SK-N-SH (cell line): ENCODE measurements at regions not wholly inside any gene's neighbourhood (a gene's known extent, or its start where the extent isn't known, plus 50 kb on each side); places are given as distances from the start of the nearest gene placed in this dataset.

Experiments
- CTCF ChIA-PET: fragments of 300-600, 350-600 bp; formaldehyde crosslinking; extraction: SDS; loops from one replicate; lab custom pipeline; 2021; lab: Yijun Ruan, JAX
- POLR2A ChIA-PET: fragments of 350-600 bp; sonication (Branson Sonifier 250); formaldehyde crosslinking; extraction: SDS; loops from one replicate; lab custom pipeline; 2020; ENCODE audit warnings: antibody characterized with exemption, inconsistent platforms; lab: Yijun Ruan, JAX
- DNase-seq: peaks from one replicate; pipeline ENCODE4 v3.0.0; 2012
- H2AFZ ChIP-seq: fragments of 200-600 bp; sonication (generic); 2 replicates; pipeline ENCODE4 v1.8.1; 2016; ENCODE audit warnings: antibody characterized with exemption, mild to moderate bottlenecking, low read depth
- H3F3A ChIP-seq: fragments of 200-600 bp; sonication (generic); replicated peaks from 2 replicates; pipeline ENCODE3; 2016; ENCODE audit warnings: antibody characterized with exemption, mild to moderate bottlenecking; ENCODE audit not compliant: insufficient read depth
- H3K27ac ChIP-seq, 2 experiments: fragments of 200-500 bp in 1 of 2; fragments of 200-600 bp in 1 of 2; sonication (Bioruptor generic) in 1 of 2; sonication (generic), shearing (Covaris generic) in 1 of 2; 2 replicates each; pipeline versions ENCODE4 v1.5.1 to v1.6.1; 2014 to 2016; ENCODE audit warnings: low read depth in 2 of 2, inconsistent platforms in 1 of 2, low read length in 1 of 2, mild to moderate bottlenecking in 1 of 2, mixed read lengths in 1 of 2
- H3K27me3 ChIP-seq: fragments of 200-600 bp; sonication (generic), shearing (Covaris generic); 2 replicates; pipeline ENCODE4 v1.6.1; 2016; ENCODE audit warnings: mixed run types; ENCODE audit not compliant: insufficient read depth
- H3K36me3 ChIP-seq, 2 experiments: fragments of 200-500 bp in 1 of 2; fragments of 200-600 bp in 1 of 2; sonication (Bioruptor generic) in 1 of 2; sonication (generic) in 1 of 2; replicated peaks in 1 of 2; 2 replicates each; pipeline versions ENCODE3 to v1.5.1; 2014 to 2016; ENCODE audit warnings: low read length in 1 of 2, mild to moderate bottlenecking in 1 of 2; ENCODE audit not compliant: insufficient read depth in 2 of 2, control insufficient read depth in 1 of 2
- H3K4me1 ChIP-seq, 2 experiments: fragments of 200-500 bp in 1 of 2; fragments of 200-600 bp in 1 of 2; sonication (Bioruptor generic) in 1 of 2; sonication (generic), shearing (Covaris generic) in 1 of 2; 2 replicates each; pipeline versions ENCODE4 v1.5.1 to v1.6.1; 2014 to 2016; ENCODE audit warnings: low read depth in 1 of 2, low read length in 1 of 2, mixed run types in 1 of 2; ENCODE audit not compliant: insufficient read depth in 2 of 2, control insufficient read depth in 1 of 2
- H3K4me2 ChIP-seq: fragments of 200-600 bp; sonication (generic), shearing (Covaris generic); 2 replicates; pipeline ENCODE4 v1.6.1; 2017; ENCODE audit warnings: mixed run types
- H3K4me3 ChIP-seq, 2 experiments: fragments of 200-500 bp in 1 of 2; fragments of 200-600 bp in 1 of 2; sonication (Bioruptor generic) in 1 of 2; sonication (generic), shearing (Covaris generic) in 1 of 2; 2 replicates each; pipeline versions ENCODE4 v1.5.1 to v1.8.1; 2014 to 2016; ENCODE audit warnings: low read depth in 2 of 2, inconsistent platforms in 1 of 2, low read length in 1 of 2, mild to moderate bottlenecking in 1 of 2, mixed read lengths in 1 of 2, moderate library complexity in 1 of 2
- H3K79me2 ChIP-seq: fragments of 200-600 bp; sonication (generic); 2 replicates; pipeline ENCODE4 v1.8.1; 2017; ENCODE audit warnings: mild to moderate bottlenecking; ENCODE audit not compliant: insufficient read depth
- H3K9ac ChIP-seq: fragments of 200-600 bp; sonication (generic); 2 replicates; pipeline ENCODE4 v1.6.1; 2017; ENCODE audit warnings: mixed run types
- H3K9me2 ChIP-seq: fragments of 200-600 bp; sonication (generic); 2 replicates; pipeline ENCODE4 v1.6.1; 2017; ENCODE audit warnings: mixed run types
- H3K9me3 ChIP-seq: fragments of 200-600 bp; sonication (generic); 2 replicates; pipeline ENCODE4 v1.6.1; 2017; ENCODE audit warnings: mixed run types, mild to moderate bottlenecking, moderate library complexity
- H4K20me1 ChIP-seq: fragments of 200-600 bp; sonication (generic); 2 replicates; pipeline ENCODE4 v1.6.1; 2017; ENCODE audit warnings: mild to moderate bottlenecking, mixed run types; ENCODE audit not compliant: insufficient read depth
- EP300 ChIP-seq, 2 experiments: IDR thresholded peaks; 2 replicates each; pipeline versions ENCODE4 v1.4.0 to v1.6.1; 2012; ENCODE audit warnings: borderline replicate concordance in 1 of 2, low read depth in 1 of 2, low read length in 1 of 2
- EZH2phosphoT487 ChIP-seq: fragments of 200-600 bp; sonication (generic); IDR thresholded peaks from 2 replicates; pipeline ENCODE4 v1.6.1; 2017; ENCODE audit warnings: low read depth, mixed run types, mild to moderate bottlenecking, antibody characterized with exemption, moderate library complexity, borderline replicate concordance
- GATA2 ChIP-seq: sonication (generic); formaldehyde crosslinking; IDR thresholded peaks from 2 replicates; pipeline ENCODE4 v1.5.0; 2020; ENCODE audit warnings: mild to moderate bottlenecking, missing genetic modification reagents
- JUND ChIP-seq: IDR thresholded peaks from 2 replicates; pipeline ENCODE4 v1.4.0; 2012
- MEF2A ChIP-seq: IDR thresholded peaks from 2 replicates; pipeline ENCODE4 v1.4.0; 2012; ENCODE audit warnings: low read depth, borderline replicate concordance
- PBX3 ChIP-seq: IDR thresholded peaks from 2 replicates; pipeline ENCODE4; 2012
- RAD21 ChIP-seq: IDR thresholded peaks from 2 replicates; pipeline ENCODE4 v1.6.1; 2012; ENCODE audit warnings: mild to moderate bottlenecking, low read length
- RCOR1 ChIP-seq: fragments of 150-350 bp; IDR thresholded peaks from 2 replicates; pipeline ENCODE4 v1.6.1; 2017; ENCODE audit warnings: antibody characterized with exemption, low read length
- SIN3A ChIP-seq: IDR thresholded peaks from 2 replicates; pipeline ENCODE4 v1.6.1; 2012; ENCODE audit warnings: low read depth, mild to moderate bottlenecking, low read length, moderate library complexity, borderline replicate concordance
- TAF1 ChIP-seq: IDR thresholded peaks from 2 replicates; pipeline ENCODE4 v1.6.1; 2012; ENCODE audit warnings: low read depth, mild to moderate bottlenecking, low read length, moderate library complexity, borderline replicate concordance
- TCF12 ChIP-seq: IDR thresholded peaks from 2 replicates; pipeline ENCODE4 v1.4.0; 2012
- WGBS: methylation state at CpG from one replicate; pipeline ENCODE4 v1.1.6; 2017; ENCODE audit warnings: low lambda C conversion rate; 5-methylcytosine and 5-hydroxymethylcytosine counted together
- TF ChIP-seq, protein P1 (sequence below): IDR thresholded peaks from 2 replicates; pipeline ENCODE4 v1.4.0; 2012; ENCODE audit warnings: low read depth, borderline replicate concordance
- TF ChIP-seq, protein P2 (sequence below): fragments of 200-600 bp; sonication (generic); IDR thresholded peaks from 2 replicates; pipeline ENCODE4 v1.6.1; 2017; ENCODE audit warnings: antibody characterized with exemption, mild to moderate bottlenecking, moderate library complexity

- Histone ChIP-seq H3K79me2 (no peaks in the 10 kb centered on the region), H3K4me1 (peaks cover 6 to 9% of the 10 kb centered on the region in 2 experiments; a peak in 2 of 4 replicates), H3K27ac (no peak overlapping the region), H3K9me3 (no peaks in the 10 kb centered on the region), H2AFZ (no peak overlapping the region), H3K4me2 (no peak overlapping the region), H3F3A (no peaks in the 10 kb centered on the region), H3K4me3 (no peak overlapping the region), H3K9me2 (no peaks in the 10 kb centered on the region), H3K36me3 (no peaks in the 10 kb centered on the region), H4K20me1 (no peaks in the 10 kb centered on the region), H3K9ac (no peak overlapping the region), H3K27me3 (no peaks in the 10 kb centered on the region)
- DNase-seq: no peak
- TF ChIP-seq RCOR1 (no peak), TAF1 (no peak), TCF12 (no peak), RAD21 (no peak), PBX3 (no peak), EP300 (IDR thresholded peaks at IDR 0.05; ENCODE audit: borderline replicate concordance in 1 of 2, low read depth in 1 of 2, low read length in 1 of 2) (no peak), JUND (no peak), MEF2A (no peak), SIN3A (no peak), EZH2phosphoT487 (no peak), GATA2 (no peak)
- TF ChIP-seq, protein P1, sequence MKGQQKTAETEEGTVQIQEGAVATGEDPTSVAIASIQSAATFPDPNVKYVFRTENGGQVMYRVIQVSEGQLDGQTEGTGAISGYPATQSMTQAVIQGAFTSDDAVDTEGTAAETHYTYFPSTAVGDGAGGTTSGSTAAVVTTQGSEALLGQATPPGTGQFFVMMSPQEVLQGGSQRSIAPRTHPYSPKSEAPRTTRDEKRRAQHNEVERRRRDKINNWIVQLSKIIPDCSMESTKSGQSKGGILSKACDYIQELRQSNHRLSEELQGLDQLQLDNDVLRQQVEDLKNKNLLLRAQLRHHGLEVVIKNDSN: no peak
- TF ChIP-seq, protein P2, sequence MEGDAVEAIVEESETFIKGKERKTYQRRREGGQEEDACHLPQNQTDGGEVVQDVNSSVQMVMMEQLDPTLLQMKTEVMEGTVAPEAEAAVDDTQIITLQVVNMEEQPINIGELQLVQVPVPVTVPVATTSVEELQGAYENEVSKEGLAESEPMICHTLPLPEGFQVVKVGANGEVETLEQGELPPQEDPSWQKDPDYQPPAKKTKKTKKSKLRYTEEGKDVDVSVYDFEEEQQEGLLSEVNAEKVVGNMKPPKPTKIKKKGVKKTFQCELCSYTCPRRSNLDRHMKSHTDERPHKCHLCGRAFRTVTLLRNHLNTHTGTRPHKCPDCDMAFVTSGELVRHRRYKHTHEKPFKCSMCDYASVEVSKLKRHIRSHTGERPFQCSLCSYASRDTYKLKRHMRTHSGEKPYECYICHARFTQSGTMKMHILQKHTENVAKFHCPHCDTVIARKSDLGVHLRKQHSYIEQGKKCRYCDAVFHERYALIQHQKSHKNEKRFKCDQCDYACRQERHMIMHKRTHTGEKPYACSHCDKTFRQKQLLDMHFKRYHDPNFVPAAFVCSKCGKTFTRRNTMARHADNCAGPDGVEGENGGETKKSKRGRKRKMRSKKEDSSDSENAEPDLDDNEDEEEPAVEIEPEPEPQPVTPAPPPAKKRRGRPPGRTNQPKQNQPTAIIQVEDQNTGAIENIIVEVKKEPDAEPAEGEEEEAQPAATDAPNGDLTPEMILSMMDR: no peak
- POLR2A ChIA-PET: no interaction called here
- CTCF ChIA-PET: no interaction called here
These were observed 359.3 kb upstream of the PCDH20 start for GRCh38 chr13:61774903-61775302.

DNA sequence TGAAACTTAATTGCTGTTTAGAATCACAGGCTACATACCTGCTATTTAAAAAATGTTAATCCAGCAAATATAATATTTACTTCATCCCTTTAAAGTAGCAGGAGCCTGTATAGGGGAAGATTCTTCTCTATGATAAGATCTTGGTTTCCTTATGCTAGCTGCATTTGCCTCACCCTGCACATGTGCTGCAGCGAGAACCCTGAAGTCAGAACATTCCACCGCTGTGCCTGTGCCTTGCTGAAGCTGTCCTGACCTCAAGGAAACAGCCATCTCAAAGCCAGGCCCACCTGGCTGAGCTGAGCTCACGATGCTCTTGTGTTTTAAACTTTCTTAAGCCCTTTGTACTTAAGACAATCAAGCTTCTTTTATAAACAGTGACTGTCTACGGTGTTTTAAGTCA lies 355.0 kb upstream of the PCDH20 start:
- Histone ChIP-seq H3K36me3 (no peaks in the 10 kb centered on the region), H3F3A (no peaks in the 10 kb centered on the region), H4K20me1 (no peaks in the 10 kb centered on the region), H3K4me2 (no peak overlapping the region), H3K9me2 (no peaks in the 10 kb centered on the region), H3K9me3 (no peaks in the 10 kb centered on the region), H3K79me2 (no peaks in the 10 kb centered on the region), H3K27ac (no peak overlapping the region), H3K4me1 (no peaks in the 10 kb centered on the region; a peak in 1 of 4 replicates), H3K4me3 (no peak overlapping the region), H3K9ac (no peak overlapping the region), H2AFZ (no peak overlapping the region), H3K27me3 (no peaks in the 10 kb centered on the region)
- no peak for DNase-seq
- WGBS: 21% methylated on average over 4 of the region's 4 CpGs
- POLR2A ChIA-PET: no interaction called here
- no peak for TF ChIP-seq MEF2A
- CTCF ChIA-PET: no interaction called here
